ENCODE measurements at regions not wholly inside any gene's neighbourhood (a gene's known extent, or its start where the extent isn't known, plus 50 kb on each side); places are given as distances from the start of the nearest gene placed in this dataset.

- TF ChIP-seq, protein P1, sequence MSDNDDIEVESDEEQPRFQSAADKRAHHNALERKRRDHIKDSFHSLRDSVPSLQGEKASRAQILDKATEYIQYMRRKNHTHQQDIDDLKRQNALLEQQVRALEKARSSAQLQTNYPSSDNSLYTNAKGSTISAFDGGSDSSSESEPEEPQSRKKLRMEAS (IDR thresholded peaks at IDR 0.05): no peak
- no peak for TF ChIP-seq CBX8 (IDR thresholded peaks at IDR 0.05; ENCODE audit: borderline replicate concordance, low read depth, low read length)
- TF ChIP-seq, protein P2, sequence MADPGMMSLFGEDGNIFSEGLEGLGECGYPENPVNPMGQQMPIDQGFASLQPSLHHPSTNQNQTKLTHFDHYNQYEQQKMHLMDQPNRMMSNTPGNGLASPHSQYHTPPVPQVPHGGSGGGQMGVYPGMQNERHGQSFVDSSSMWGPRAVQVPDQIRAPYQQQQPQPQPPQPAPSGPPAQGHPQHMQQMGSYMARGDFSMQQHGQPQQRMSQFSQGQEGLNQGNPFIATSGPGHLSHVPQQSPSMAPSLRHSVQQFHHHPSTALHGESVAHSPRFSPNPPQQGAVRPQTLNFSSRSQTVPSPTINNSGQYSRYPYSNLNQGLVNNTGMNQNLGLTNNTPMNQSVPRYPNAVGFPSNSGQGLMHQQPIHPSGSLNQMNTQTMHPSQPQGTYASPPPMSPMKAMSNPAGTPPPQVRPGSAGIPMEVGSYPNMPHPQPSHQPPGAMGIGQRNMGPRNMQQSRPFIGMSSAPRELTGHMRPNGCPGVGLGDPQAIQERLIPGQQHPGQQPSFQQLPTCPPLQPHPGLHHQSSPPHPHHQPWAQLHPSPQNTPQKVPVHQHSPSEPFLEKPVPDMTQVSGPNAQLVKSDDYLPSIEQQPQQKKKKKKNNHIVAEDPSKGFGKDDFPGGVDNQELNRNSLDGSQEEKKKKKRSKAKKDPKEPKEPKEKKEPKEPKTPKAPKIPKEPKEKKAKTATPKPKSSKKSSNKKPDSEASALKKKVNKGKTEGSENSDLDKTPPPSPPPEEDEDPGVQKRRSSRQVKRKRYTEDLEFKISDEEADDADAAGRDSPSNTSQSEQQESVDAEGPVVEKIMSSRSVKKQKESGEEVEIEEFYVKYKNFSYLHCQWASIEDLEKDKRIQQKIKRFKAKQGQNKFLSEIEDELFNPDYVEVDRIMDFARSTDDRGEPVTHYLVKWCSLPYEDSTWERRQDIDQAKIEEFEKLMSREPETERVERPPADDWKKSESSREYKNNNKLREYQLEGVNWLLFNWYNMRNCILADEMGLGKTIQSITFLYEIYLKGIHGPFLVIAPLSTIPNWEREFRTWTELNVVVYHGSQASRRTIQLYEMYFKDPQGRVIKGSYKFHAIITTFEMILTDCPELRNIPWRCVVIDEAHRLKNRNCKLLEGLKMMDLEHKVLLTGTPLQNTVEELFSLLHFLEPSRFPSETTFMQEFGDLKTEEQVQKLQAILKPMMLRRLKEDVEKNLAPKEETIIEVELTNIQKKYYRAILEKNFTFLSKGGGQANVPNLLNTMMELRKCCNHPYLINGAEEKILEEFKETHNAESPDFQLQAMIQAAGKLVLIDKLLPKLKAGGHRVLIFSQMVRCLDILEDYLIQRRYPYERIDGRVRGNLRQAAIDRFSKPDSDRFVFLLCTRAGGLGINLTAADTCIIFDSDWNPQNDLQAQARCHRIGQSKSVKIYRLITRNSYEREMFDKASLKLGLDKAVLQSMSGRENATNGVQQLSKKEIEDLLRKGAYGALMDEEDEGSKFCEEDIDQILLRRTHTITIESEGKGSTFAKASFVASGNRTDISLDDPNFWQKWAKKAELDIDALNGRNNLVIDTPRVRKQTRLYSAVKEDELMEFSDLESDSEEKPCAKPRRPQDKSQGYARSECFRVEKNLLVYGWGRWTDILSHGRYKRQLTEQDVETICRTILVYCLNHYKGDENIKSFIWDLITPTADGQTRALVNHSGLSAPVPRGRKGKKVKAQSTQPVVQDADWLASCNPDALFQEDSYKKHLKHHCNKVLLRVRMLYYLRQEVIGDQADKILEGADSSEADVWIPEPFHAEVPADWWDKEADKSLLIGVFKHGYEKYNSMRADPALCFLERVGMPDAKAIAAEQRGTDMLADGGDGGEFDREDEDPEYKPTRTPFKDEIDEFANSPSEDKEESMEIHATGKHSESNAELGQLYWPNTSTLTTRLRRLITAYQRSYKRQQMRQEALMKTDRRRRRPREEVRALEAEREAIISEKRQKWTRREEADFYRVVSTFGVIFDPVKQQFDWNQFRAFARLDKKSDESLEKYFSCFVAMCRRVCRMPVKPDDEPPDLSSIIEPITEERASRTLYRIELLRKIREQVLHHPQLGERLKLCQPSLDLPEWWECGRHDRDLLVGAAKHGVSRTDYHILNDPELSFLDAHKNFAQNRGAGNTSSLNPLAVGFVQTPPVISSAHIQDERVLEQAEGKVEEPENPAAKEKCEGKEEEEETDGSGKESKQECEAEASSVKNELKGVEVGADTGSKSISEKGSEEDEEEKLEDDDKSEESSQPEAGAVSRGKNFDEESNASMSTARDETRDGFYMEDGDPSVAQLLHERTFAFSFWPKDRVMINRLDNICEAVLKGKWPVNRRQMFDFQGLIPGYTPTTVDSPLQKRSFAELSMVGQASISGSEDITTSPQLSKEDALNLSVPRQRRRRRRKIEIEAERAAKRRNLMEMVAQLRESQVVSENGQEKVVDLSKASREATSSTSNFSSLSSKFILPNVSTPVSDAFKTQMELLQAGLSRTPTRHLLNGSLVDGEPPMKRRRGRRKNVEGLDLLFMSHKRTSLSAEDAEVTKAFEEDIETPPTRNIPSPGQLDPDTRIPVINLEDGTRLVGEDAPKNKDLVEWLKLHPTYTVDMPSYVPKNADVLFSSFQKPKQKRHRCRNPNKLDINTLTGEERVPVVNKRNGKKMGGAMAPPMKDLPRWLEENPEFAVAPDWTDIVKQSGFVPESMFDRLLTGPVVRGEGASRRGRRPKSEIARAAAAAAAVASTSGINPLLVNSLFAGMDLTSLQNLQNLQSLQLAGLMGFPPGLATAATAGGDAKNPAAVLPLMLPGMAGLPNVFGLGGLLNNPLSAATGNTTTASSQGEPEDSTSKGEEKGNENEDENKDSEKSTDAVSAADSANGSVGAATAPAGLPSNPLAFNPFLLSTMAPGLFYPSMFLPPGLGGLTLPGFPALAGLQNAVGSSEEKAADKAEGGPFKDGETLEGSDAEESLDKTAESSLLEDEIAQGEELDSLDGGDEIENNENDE (IDR thresholded peaks at IDR 0.05; ENCODE audit: insufficient replicate concordance, low read length): no peak
- TF ChIP-seq YY1 (IDR thresholded peaks at IDR 0.05; ENCODE audit: low read depth, low read length): no peak
- no peak for TF ChIP-seq KDM4A (IDR thresholded peaks at IDR 0.05; ENCODE audit: low read depth, low read length, severe bottlenecking)
Measured at GRCh38 chr5:61596265-61596664, 264.2 kb downstream of the ZSWIM6 start (continued).
